LHCN-M2 (cell line): ENCODE measurements at regions not wholly inside any gene's neighbourhood (a gene's known extent, or its start where the extent isn't known, plus 50 kb on each side); places are given as distances from the start of the nearest gene placed in this dataset.
"Not testable (repeated sequence)": the region's sequence is repeated elsewhere in the genome, so short reads cannot be mapped to it uniquely, and the experiment has no call there.

Source experiments
- DNase-seq: peaks from one replicate; pipeline ENCODE4 v3.0.0-alpha.2; 2012; ENCODE audit warnings: low read depth

DNA sequence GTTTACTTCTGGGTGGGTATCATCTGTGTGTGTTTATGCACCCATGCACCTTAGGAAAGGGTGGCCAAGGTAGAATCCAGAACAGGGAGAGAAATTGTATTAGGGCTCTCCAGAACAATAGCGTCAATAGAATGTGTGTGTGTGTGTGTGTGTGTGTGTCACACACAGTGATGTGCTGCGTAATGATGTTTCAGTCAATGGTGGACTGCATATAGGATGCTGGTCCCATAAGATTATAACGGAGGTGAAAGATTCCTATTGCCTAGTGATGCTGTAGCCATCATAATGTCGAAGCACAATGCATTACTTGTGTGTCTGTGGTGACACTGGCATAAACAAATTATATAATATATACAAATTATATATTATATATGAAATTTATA lies 69.3 kb upstream of the PRR23C start:
- DNase-seq: no peak

DNA sequence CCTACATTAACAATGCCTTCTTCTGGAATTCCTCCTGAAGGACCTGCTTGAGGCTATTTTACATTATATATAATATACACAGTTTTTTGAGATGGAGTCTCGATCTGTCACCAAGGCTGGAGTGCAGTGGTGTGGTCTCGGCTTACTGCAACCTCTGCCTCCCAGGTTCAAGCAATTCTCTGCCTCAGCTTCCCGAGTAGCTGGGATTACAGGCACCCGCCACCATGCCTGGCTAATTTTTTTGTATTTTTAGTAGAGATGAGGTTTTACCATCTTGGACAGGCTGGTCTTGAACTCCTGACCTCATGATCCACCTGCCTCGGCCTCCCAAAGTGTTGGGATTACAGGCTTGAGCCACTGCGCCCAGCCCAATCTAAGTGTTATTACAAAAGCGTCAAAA lies 71.9 kb upstream of the PRR23C start:
- DNase-seq: not testable (repeated sequence)

- DNase-seq: peak; percentile 59
Measured at GRCh38 chr3:139117136-139117675, 72.5 kb upstream of the PRR23C start.

DNA sequence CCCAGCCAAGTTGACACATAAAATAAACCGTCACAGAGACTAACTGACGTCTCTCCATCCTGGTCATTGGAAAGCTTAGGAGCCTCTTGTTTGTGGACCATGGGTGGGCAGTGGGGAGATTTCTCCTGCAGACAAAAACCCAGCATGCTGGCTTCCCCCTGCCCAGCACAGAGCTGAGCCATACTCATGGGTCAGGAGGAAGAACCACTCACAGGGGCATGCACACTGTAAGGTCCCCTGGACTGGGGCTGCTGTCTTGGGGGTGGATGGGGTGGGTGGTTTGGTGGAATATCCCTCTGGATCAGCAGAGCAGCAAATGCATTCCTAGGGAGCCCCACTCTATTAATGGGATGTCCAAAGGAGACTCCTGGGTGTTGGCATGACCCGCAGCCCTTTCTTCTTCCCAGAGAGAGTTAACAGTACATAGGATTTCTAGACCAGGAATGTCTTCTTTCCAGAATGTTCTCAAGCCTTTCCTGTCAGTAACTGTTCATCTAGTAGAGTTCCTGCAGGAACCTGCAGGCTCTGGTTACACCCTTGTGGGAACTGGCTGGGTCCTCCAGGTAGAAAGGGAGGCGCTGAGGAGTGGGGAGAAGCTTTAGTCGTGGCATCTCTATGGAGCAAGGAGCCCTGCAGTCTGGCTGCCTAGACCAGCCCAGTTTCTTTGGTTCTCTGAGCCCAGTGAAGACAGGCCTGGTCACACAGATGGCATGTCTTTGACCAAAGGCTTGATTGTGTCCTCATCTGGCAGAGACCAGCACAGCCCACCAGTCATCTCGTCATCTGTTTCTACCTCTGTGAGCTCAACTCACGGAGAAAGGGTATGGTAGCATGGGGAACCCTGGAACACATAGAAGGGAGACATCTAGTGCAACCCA lies 73.4 kb upstream of the PRR23C start:
- no peak for DNase-seq

GRCh38 chr3:139118835-139119234 lies 74.1 kb upstream of the PRR23C start:
- DNase-seq: no peak

- DNase-seq: no peak
Measured at GRCh38 chr3:139119331-139120025, 74.8 kb upstream of the PRR23C start.

DNA sequence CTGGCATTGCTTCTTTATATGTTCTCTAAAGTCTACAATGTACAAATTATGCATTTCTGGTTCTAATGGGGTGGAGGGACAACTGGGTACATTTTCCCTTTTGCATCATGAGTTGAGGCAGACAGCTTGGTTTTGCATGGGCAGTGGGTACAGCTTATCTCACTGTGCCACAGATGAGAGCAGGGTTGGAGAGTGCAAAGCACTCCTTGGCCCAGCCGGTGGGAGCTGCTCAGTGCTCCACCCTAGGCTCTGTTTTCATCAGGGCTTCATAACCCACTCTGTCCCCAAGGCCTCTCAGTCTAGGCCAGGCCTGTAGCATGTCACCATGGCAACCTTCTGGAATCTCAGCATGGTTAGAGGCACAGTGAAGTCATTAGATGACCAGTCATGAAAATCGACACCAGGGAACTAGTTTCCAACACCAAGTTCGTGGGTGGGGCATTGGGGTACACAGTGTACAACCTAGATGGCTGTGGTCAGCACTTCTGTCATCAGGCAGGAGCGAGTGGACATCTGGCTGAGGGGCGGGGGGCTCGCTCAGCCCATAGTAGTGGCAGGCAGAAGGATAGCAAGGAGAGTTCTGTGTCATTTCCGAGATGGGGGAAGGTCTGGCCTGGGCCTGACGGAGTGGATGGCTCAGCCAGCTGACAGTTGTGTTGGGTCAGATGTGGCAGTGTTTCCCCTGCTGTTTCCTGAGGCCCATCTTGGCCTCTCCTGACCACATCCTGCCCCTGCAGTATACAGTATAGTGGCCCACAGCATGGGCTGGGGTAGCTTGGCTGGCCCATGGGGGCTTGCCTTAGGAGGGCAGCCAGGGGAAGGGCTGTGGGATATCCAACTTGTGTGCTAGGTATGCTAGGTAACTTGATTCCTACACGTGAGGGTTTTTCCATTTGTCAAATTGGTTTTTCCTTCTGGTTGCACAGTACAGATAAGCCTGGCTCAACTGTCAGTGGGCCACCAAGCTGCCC lies 75.7 kb upstream of the PRR23C start:
- peak; percentile 100 for DNase-seq

DNA sequence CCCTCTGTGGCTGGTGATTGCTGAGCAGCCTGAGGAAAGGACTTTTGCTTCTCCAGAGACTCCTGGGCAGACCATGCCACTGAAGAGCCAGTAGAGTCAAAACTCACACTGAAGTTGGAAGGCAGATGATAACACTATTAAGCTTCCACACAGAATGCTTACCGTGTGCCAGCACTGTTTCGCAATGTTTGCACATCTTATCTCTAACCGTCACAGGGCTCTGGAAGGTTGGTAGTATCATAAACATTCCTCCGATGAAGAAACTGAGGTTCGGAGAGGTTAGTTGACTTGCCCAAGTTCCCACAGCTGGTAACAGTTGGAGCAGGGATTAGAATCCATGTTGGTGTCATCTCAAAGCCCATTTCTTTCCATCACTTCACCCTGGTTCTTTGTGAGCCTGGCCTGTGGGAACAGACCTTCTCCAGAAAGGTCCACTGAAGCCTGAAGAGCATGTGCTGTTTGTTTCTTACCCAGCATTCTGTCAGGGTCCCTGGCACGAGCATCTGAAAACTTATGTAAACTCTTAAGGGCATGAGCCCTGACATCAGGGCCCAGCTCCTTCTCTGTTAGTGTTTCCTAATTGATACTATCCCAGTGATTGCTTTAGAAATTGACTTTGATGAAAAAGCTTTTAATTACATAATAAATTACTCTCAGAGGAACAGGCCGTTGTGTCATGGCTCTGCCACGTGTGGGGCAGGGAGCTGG lies 77.0 kb upstream of the PRR23C start:
- DNase-seq: no peak

DNA sequence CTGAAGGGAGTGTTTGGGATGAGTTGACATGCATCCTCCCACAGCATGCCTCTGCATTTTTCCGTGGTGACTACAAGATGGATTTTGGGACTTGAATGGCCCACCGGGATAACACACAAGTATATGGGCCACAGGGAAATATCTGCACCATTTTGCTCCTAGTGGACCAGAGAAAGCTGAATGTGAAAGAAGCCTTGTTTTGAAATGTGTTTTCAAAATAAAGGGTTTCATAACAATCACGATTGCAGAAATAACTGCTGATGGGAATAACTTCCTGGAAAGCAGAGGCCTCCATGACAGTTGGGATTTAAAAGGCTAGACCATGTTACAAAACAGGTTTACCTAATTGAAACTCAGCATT lies 77.5 kb upstream of the PRR23C start:
- peak; percentile 75 for DNase-seq

DNA sequence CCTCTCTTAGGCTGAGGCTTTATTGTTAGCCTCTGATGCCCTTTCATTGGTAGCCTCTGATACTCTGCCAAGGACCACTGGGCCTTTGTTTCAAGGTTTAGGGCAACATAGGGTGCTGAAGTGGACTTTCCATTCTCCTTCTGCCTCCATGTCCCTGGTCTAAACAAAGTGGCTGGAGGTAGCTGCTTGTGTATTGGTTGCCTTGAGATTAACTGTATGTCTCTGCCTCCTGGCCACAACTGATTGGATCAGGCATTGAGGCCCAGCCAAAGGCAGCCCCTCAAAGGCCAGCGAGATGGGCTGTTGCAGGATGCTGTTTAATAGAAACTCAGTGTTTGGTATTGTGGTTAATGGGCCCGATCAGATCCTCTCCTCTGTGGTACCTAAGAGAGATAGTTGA lies 77.9 kb upstream of the PRR23C start:
- DNase-seq: no peak

- no peak for DNase-seq
Measured at GRCh38 chr3:139123377-139124095, 78.8 kb upstream of the PRR23C start.

DNA sequence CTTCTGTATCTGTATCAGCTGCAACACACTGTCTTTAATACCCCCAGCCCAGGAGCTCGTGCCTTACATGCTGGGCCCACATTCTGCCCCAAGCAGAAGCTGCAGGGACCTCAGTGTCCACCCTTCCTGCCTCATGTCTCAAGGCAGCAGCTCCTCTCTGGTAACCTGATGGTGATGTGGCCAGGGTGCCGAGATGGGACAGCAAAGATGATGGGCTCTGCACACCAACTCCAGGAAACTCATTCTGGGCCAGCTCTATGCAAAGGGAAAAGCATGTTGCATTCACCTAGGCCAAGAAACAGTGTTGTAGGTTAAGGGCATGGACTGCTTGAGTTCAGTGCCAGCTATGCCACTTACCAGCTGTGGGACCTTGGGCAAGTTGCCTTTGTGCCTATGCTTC lies 79.5 kb upstream of the PRR23C start:
- DNase-seq: no peak

DNA sequence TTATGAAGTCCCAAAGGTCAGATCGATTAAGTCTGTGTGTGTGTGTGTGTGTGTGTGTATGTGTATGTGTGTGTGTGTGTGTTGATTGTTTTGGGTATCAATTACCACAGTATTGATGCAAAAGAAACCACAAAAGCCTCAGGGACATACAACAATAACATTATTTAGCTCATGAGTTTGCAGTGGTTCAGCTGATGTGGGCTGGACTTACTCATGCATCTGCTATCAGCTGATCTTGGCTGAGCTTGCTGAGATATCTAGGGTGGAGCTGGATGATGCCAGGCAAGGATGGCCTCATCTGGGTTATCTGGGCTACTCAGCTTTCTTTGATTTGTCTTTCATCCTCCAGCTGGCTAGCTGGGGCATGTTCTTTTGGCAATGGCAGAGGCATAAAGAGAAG lies 82.4 kb upstream of the PRR23C start:
- DNase-seq: peak; percentile 96

DNA sequence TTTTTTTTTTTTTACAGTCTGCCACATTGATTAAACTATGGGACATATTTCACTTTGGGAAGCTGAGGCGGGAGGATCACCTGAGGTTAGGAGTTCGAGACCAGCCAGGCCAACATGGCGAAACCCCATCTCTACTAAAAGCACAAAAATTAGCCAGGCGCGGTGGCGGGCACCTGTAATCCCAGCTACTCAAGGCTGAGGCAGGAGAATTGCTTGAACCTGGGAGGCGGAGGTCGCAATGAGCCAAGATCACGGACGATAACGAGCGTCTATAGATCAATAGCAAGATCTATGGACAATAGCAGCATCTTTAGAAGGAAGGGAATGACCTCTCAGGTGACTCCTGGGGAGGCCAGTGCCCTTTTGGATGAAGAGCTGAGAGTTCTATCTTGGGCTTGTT lies 82.9 kb upstream of the PRR23C start:
- not testable (repeated sequence) for DNase-seq

DNA sequence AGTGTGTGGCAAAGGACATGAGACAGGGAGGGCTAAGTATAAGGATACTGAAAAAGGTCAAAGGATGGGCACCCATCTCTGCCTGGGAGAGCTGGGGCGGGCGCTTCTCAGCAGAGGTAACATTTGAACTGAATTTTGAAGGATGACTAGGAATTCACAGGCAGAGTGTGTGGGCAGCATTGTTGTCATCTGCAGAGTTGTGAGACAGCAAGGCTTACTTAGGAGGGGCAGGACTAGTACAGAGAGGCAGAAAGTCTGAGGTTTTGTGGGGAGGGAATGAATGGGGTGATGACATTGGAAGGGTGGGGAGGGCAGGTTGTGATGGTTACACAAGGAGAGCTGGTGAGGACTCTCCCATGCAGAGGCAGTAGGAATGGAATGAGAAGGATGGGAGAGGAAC lies 84.1 kb upstream of the PRR23C start:
- DNase-seq: peak; percentile 71

GRCh38 chr3:139129892-139130291 lies 85.2 kb upstream of the PRR23C start:
- DNase-seq: peak; percentile 91

GRCh38 chr3:139130390-139131140 lies 85.9 kb upstream of the PRR23C start:
- DNase-seq: no peak

DNA sequence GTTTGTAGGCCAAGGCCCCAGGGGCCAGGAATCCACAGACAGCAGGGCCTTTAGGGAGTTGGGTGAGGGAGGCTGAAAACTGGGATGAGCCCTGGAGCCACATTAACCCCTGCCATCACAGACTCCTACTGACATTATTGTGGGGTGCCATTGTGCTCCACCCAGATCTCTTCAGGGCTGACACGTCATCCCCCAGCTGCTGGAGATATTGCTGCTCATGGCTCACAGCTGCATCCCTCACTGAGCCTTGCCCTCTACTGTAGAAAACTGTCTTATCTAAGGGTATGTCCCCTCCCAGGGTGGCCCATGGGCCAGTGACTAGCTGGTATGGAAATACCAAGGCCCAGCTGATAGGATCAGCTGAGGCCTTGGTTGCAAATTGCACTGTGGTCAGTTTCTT lies 87.3 kb upstream of the PRR23C start:
- DNase-seq: no peak

GRCh38 chr3:139132976-139133375 lies 88.3 kb upstream of the PRR23C start:
- no peak for DNase-seq
